Cardiac fibroblast (primary cell): ENCODE measurements at regions not wholly inside any gene's neighbourhood (a gene's known extent, or its start where the extent isn't known, plus 50 kb on each side); places are given as distances from the start of the nearest gene placed in this dataset.
A peak's percentile ranks its signal among the peaks of the same experiment; 100 is the strongest.

Experiments used
- DNase-seq, 2 donors: peaks; one replicate each; pipeline versions ENCODE4 v3.0.0 to v3.0.0-alpha.2; 2010; ENCODE audit warnings: low read depth in 2 of 2
- H3K4me3 ChIP-seq, 2 donors: replicated peaks in 1 of 2; 1 replicate in 1 of 2; 2 replicates in 1 of 2; pipeline ENCODE4 v1.5.1; 2011; ENCODE audit warnings: low read depth in 2 of 2, low read length in 2 of 2, mild to moderate bottlenecking in 2 of 2, moderate library complexity in 1 of 2
- TF ChIP-seq, protein P1 (sequence below): IDR thresholded peaks from one replicate; pipeline ENCODE4 v1.5.1; 2011; ENCODE audit warnings: low read depth, mild to moderate bottlenecking, low read length, inconsistent platforms

- TF ChIP-seq, protein P1, sequence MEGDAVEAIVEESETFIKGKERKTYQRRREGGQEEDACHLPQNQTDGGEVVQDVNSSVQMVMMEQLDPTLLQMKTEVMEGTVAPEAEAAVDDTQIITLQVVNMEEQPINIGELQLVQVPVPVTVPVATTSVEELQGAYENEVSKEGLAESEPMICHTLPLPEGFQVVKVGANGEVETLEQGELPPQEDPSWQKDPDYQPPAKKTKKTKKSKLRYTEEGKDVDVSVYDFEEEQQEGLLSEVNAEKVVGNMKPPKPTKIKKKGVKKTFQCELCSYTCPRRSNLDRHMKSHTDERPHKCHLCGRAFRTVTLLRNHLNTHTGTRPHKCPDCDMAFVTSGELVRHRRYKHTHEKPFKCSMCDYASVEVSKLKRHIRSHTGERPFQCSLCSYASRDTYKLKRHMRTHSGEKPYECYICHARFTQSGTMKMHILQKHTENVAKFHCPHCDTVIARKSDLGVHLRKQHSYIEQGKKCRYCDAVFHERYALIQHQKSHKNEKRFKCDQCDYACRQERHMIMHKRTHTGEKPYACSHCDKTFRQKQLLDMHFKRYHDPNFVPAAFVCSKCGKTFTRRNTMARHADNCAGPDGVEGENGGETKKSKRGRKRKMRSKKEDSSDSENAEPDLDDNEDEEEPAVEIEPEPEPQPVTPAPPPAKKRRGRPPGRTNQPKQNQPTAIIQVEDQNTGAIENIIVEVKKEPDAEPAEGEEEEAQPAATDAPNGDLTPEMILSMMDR = no peak
- DNase-seq = no peak
- H3K4me3 ChIP-seq = no peak overlapping the region
Observed at GRCh38 chr3:24622696-24623225, 128.1 kb upstream of the THRB start.

DNA sequence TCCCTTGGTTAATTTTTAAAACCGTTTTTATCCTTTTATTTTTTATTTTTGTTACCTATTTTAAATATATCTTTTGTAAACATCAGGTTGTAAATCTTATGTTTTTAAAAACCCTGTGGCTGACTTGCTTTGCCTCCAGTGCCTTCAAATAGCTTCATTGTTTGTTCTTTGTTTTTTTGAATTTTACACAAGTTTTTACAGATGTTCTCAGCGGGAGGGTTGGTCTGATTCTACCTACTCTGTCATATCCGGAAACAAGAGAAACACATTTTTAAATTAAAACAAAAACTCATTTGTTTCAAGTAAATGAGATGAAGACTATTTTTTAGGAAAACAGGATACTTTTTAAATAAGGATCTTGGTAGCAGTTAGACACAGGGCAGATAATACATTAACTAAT, 129.0 kb upstream of the THRB start:
- H3K4me3 ChIP-seq = no peak overlapping the region
- TF ChIP-seq, protein P1 = no peak
- no peak for DNase-seq

GRCh38 chr3:24624938-24625681, 130.5 kb upstream of the THRB start:
- no peak for DNase-seq
- TF ChIP-seq, protein P1 = no peak
- H3K4me3 ChIP-seq = no peak overlapping the region

DNA sequence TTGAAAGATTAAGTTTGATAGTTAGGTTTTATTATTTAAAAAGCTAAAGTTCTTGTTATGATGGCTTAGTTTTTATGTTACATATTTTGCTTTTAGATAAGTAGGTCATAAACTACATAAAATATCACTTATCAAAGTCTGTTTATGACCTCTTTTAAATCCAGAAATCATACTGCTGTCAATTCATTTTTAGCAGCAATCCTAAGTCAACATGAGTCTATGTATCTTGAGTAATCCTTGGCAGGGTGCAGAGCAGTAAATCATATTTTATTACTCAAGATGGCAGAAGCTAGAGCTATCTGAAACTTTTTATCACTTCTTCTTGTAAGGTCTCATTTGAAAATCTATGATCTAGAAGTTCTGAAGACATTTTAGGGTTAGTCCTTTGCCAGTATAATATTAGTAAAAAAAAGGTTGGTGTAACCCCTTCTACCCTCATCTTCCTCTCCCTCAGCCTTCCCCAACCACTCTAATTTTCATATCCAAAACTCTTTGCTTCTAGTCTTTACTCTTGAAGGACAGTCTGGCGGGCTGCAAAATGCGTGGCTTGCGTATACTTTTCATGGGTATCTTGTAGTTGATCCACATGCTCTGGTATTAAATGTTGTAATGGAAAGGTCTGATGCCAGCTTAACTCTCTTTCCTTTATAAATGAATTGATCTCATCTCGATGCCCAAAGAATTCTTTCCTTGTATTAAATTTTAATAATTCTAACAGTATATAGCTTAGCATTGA, 134.0 kb upstream of the THRB start:
- H3K4me3 ChIP-seq = no peak overlapping the region
- TF ChIP-seq, protein P1 = no peak
- peak in 1 of 2 donors; percentile 1 for DNase-seq

- H3K4me3 ChIP-seq = no peak overlapping the region
- no peak for DNase-seq
- TF ChIP-seq, protein P1 = no peak
Observed at GRCh38 chr3:24631481-24631880, 136.8 kb upstream of the THRB start.

DNA sequence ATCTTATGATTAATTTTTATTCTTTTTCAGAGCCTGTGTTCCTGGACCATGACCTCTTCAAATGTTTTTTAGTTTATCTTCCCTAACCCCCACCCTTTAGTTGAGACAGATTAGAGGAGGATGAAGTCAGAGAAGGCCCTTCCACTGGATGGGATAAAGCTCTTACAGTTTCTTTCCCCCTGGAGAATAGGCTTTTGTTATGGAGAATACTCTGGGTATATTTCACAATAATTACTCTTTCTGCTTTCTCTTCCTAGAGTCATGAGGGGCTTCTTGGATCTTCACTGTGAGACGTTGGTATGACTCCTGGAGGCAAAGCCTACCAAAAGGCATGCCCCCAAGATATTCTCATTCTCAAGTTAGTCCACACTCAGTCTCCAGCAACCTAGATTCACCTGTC, 144.4 kb upstream of the THRB start:
- no peak overlapping the region for H3K4me3 ChIP-seq
- DNase-seq = no peak
- TF ChIP-seq, protein P1 = no peak
